Ishikawa (cell line): ENCODE measurements at regions not wholly inside any gene's neighbourhood (a gene's known extent, or its start where the extent isn't known, plus 50 kb on each side); places are given as distances from the start of the nearest gene placed in this dataset.

Experiments
- CEBPB ChIP-seq: IDR thresholded peaks from 2 replicates; pipeline ENCODE4 v1.6.1; 2012
- CREB1 ChIP-seq: IDR thresholded peaks from 2 replicates; pipeline ENCODE4 v1.6.1; 2012; ENCODE audit warnings: low read depth
- EGR1 ChIP-seq: IDR thresholded peaks from 2 replicates; pipeline ENCODE4 v1.6.1; 2012
- EP300 ChIP-seq: IDR thresholded peaks from 2 replicates; pipeline ENCODE4 v1.6.1; 2012; ENCODE audit warnings: borderline replicate concordance
- FOXM1 ChIP-seq: IDR thresholded peaks from 2 replicates; pipeline ENCODE4 v1.6.1; 2012; ENCODE audit warnings: low read depth, borderline replicate concordance
- NFIC ChIP-seq: IDR thresholded peaks from 2 replicates; pipeline ENCODE4 v1.6.1; 2012
- RAD21 ChIP-seq: IDR thresholded peaks from 2 replicates; pipeline ENCODE4 v1.6.1; 2012; ENCODE audit warnings: low read depth
- REST ChIP-seq: IDR thresholded peaks from 2 replicates; pipeline ENCODE4 v1.6.1; 2012; ENCODE audit warnings: low read depth, mild to moderate bottlenecking
- TAF1 ChIP-seq: IDR thresholded peaks from 2 replicates; pipeline ENCODE4 v1.6.1; 2012; ENCODE audit warnings: low read depth, mild to moderate bottlenecking
- TCF12 ChIP-seq: IDR thresholded peaks from 2 replicates; pipeline ENCODE4 v1.6.1; 2012; ENCODE audit warnings: low read depth
- YY1 ChIP-seq: IDR thresholded peaks from 2 replicates; pipeline ENCODE4 v1.6.1; 2012; ENCODE audit warnings: low read depth
- TF ChIP-seq, protein P1 (sequence below): IDR thresholded peaks from 2 replicates; pipeline ENCODE4 v1.6.1; 2012
- TF ChIP-seq, protein P2 (sequence below): IDR thresholded peaks from 2 replicates; pipeline ENCODE4 v1.6.1; 2012

- TF ChIP-seq CEBPB = no peak
- TF ChIP-seq, protein P1, sequence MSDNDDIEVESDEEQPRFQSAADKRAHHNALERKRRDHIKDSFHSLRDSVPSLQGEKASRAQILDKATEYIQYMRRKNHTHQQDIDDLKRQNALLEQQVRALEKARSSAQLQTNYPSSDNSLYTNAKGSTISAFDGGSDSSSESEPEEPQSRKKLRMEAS = no peak
- no peak for TF ChIP-seq TAF1
- TF ChIP-seq, protein P2, sequence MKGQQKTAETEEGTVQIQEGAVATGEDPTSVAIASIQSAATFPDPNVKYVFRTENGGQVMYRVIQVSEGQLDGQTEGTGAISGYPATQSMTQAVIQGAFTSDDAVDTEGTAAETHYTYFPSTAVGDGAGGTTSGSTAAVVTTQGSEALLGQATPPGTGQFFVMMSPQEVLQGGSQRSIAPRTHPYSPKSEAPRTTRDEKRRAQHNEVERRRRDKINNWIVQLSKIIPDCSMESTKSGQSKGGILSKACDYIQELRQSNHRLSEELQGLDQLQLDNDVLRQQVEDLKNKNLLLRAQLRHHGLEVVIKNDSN = no peak
- TF ChIP-seq EP300 = no peak
- TF ChIP-seq YY1 = no peak
- TF ChIP-seq NFIC = no peak
- TF ChIP-seq REST = no peak
- no peak for TF ChIP-seq RAD21
- TF ChIP-seq EGR1 = no peak
- no peak for TF ChIP-seq CREB1
- no peak for TF ChIP-seq FOXM1
- TF ChIP-seq TCF12 = no peak
Measured at GRCh38 chr4:147088146-147088545, 142.5 kb upstream of the TTC29 start.
